Urothelium cell line (cell line): ENCODE measurements at regions not wholly inside any gene's neighbourhood (a gene's known extent, or its start where the extent isn't known, plus 50 kb on each side); places are given as distances from the start of the nearest gene placed in this dataset.
A peak's percentile ranks its signal among the peaks of the same experiment; 100 is the strongest.
"Not testable (repeated sequence)": the region's sequence is repeated elsewhere in the genome, so short reads cannot be mapped to it uniquely, and the experiment has no call there.

Experiments
- DNase-seq: peaks from one replicate; pipeline ENCODE4 v3.0.0; 2011; ENCODE audit warnings: low spot score, mixed read lengths
- FAIRE-seq: peaks from 2 replicates; lab custom pipeline; 2011; peaks lifted over from hg19 to GRCh38; lab: Jason Lieb, UNC

DNA sequence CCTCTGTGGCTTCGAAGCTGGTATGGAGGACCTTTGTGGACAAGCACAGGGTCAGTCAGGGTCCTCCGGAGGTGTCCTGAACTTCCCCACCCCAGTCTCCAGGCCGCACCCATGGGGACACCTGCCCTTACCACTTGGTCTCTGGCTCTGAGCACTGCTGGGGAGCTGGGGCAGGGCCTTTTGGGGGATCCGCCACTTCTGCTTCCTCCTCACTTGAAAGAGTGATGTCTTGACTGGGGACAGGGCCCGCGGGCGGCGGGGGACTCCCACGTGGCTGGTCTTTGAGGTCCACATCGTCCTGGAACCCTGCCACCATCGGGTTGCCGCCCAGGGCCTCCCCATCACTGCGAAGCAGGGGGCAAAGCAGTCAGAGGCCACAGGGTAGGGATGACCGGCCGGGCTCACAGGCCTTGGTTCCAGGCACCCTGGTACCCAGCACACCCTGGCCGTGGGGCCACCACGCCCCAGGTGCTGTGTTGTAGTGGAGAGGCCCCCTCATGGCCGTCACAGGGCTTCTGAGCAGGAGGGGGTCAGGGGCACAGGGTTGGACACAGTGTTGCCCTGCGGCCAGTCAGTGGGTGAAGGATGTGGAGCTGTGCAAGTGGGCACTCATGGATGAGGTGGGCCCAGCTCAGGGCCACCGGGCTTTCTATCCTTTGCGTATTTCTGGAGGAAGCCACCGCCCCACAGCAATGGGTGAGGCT lies 256.4 kb downstream of the ANKRD30B start:
- DNase-seq = not testable (repeated sequence)
- FAIRE-seq = peak; percentile 88

DNA sequence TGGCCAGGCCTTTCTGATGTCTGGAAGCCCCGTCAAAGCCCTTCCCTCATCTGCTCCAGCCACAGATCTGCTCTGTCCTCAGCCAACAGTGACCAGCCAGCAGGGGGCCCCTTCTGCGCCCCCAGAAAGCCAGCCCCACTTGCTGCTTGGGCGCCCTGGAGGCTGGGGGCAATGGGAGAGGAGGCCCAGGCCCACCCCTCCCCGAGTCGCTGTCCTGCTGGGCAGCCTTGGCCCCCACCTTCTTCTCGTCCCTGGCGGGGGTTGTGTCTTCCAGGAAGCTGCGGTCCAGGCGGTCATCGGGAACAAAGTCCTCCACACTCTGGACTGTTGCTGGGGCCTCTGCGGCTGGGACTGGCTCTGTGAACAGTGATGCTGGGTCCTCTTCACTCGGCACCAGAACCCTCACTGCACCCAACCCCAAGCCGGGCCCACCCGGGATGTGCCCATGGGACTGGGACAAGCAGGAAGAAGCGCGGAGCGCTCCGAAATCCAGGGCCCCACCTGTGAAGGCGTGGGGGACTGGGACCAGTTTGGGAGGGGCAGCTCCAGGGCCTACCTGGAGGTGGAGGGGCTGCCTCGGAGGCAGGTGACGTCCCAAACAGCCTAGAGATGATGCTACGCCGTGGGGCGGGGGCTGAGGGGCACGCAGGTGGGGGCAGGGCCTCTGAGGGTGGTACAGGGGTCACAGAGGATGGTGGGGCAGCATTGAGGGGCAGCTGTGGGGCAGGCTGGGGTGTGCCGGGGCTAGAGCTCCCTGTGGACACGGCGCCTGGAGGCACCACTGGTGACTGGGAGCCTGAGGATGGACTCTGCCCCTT lies 257.6 kb downstream of the ANKRD30B start:
- FAIRE-seq = peak; percentile 13

GRCh38 chr18:15006616-15007015 lies 258.6 kb downstream of the ANKRD30B start:
- DNase-seq = not testable (repeated sequence)
- peak; percentile 93 for FAIRE-seq

More for the DNA sequence above, 257.6 kb downstream of the ANKRD30B start:
- no peak for DNase-seq

- not testable (repeated sequence) for FAIRE-seq, DNase-seq
Measured at GRCh38 chr18:15026041-15026440, 278.1 kb downstream of the ANKRD30B start.

- not testable (repeated sequence) for DNase-seq, FAIRE-seq
Measured at GRCh38 chr18:15028037-15028436, 280.1 kb downstream of the ANKRD30B start.

DNA sequence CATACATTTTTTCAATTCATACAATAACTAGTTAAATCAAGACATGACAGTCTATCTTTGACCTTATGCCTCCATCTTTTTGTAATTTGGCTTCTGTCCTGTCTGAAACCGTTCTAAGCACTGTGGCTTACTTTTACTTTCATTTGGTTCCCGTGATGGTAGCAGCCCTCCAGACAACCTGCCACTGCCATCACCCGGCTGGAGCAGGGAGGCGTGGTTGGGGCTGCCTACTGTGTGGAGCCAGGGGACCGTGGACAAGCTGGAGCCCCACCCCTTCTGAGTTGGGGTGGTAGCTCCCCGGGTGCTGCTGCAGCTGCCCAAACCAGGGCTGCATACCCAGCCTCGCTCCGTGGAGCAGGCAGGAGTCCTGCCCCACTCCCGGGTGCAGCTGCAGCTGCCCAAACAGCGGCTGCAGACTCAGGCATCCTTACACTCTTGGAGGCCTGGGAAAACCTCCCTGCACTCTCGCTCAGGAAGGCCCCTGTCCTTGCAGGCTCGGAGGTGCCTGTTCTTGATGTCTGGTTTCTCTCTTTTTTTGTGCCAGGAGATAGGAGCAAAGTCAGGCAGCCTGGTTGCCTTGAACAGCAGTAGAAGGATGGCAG lies 312.4 kb downstream of the ANKRD30B start:
- peak; percentile 53 for FAIRE-seq
- DNase-seq = not testable (repeated sequence)

DNA sequence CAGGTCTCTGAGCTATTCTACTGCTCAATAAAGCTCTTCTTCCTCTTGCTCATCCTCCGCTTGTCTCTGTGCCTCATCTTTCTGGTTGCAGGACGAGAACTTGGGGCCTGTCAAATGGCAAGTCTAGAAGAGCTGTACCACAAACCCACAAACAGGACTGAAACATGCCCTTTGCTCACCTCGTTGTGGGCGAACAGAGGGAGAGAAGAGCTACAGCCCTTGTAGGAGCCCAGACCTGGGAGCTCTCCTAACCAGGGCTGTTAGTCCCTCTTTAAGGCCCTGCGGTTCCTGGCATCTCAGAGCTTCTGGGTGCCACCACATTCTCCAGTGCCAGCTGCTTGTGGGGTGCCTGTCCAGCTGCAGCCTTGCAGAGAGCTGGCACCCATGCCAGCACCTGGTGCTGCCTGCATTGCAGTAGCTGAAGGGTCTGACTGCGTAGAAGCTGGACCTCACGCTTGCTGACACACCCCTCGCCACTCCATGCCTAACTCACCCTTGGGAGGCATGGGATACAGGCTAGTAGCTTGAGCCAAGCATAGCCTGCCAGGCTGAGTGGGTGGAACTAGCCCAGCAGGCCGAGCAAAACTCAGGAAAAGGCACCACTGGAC lies 313.4 kb downstream of the ANKRD30B start:
- not testable (repeated sequence) for DNase-seq
- FAIRE-seq = peak; percentile 90

DNA sequence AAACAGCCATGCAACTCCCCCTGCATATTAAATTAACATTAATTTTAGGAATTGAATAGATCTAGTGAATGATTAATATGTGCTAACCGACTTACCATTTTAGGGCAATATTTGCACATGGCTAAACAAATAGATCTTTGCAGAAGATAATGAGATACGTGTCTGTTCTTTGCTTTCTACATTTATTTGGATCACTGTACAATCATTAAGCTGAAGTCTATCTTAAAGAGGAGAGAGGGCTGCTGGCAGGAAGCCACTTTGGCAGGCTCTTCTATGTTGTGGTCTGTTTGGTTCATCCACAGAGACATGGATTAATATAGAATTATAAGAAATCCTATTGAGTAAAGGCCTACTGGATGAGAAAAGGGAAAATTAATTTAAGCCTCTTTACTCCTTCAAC lies 318.5 kb downstream of the ANKRD30B start:
- not testable (repeated sequence) for DNase-seq
- peak; percentile 27 for FAIRE-seq

DNA sequence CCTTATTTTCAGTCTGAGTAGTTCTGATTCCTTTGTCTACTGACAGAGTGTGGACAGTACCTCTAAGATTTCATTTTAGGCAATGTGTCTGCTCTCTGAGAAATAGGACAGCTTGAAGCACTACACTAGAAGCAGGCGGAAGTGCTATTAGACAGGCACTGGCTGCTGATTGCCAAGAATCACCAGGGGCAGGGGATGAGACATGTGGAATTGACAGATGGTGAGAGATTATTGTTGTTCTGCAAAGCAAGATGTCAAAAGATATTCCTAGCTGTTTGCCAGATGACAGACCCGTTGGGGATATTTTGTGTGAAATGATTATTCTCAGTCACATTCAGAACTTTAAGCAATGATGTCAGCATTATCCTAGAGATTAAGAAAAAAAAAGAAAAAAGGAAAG lies 323.3 kb downstream of the ANKRD30B start:
- not testable (repeated sequence) for DNase-seq
- peak; percentile 85 for FAIRE-seq
